Prostate gland (tissue), 2 donors: ENCODE measurements at regions not wholly inside any gene's neighbourhood (a gene's known extent, or its start where the extent isn't known, plus 50 kb on each side); places are given as distances from the start of the nearest gene placed in this dataset.

ENCODE experiments used
- CTCF ChIP-seq, 4 experiments: fragments of 200-600 bp in 2 of 4; fragments of 450-650 bp in 2 of 4; sonication (generic) in 2 of 4; IDR thresholded peaks; 1 replicate in 3 of 4; 2 replicates in 1 of 4; pipeline ENCODE4 v1.5.1; 2016 to 2019; ENCODE audit warnings: antibody characterized with exemption in 4 of 4, mild to moderate bottlenecking in 2 of 4, moderate library complexity in 2 of 4
- POLR2A ChIP-seq: fragments of 450-650 bp; IDR thresholded peaks from one replicate; pipeline ENCODE4 v1.6.1; 2016; ENCODE audit warnings: antibody characterized with exemption, mild to moderate bottlenecking
- POLR2AphosphoS5 ChIP-seq: sonication (generic); formaldehyde crosslinking; IDR thresholded peaks from one replicate; pipeline ENCODE4 v1.6.1; 2017; ENCODE audit warnings: antibody characterized with exemption

DNA sequence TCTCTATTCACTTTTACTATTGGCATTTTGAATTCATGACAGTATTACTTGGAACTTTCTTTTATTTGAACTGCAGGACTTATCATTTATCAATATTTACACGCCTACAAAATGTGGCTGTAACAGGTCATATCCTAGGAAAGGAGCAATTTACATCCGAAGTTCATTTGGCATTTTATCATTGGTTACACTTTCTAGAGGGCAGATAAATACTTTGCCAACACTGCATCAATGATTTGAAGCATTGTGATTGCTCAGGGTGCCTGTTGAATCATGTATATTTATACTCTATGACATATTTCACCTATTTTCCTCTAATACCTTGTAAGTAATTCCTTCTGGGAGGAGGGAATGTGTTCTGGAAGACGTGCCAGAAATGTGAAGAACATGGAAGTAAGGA lies 136.7 kb downstream of the MID1IP1 start:
- TF ChIP-seq CTCF (IDR thresholded peaks at IDR 0.05) (no peak), POLR2A (no peak), POLR2AphosphoS5 (no peak)
